Fibroblast of mammary gland (primary cell): ENCODE measurements at regions not wholly inside any gene's neighbourhood (a gene's known extent, or its start where the extent isn't known, plus 50 kb on each side); places are given as distances from the start of the nearest gene placed in this dataset.

Source experiments
- DNase-seq: peaks from one replicate; pipeline ENCODE4 v3.0.0-alpha.2; 2010; ENCODE audit warnings: low read depth
- H3K4me3 ChIP-seq: 2 replicates; pipeline ENCODE4 v1.5.1; 2011; ENCODE audit warnings: low read depth, mild to moderate bottlenecking, low read length, moderate library complexity; ENCODE audit not compliant: control insufficient read depth
- CTCF ChIP-seq: conservative IDR thresholded peaks from 2 replicates; pipeline ENCODE4 v1.5.1; 2011; ENCODE audit warnings: low read depth, low read length, inconsistent platforms; ENCODE audit not compliant: control insufficient read depth, insufficient read depth

- H3K4me3 ChIP-seq: no peak overlapping the region
- TF ChIP-seq CTCF: no peak
- DNase-seq: no peak
Observed at GRCh38 chr3:20403986-20404740, 218.2 kb upstream of the SGO1 start.

- DNase-seq: peak; percentile 78
- H3K4me3 ChIP-seq: no peak overlapping the region
- no peak for TF ChIP-seq CTCF
Observed at GRCh38 chr3:20401253-20401652, 215.2 kb upstream of the SGO1 start.

- no peak for DNase-seq
- no peak overlapping the region for H3K4me3 ChIP-seq
- no peak for TF ChIP-seq CTCF
Observed at GRCh38 chr3:20400686-20401085, 214.7 kb upstream of the SGO1 start.

GRCh38 chr3:20400281-20400680 is 214.3 kb upstream of the SGO1 start:
- DNase-seq: no peak
- no peak for TF ChIP-seq CTCF
- no peak overlapping the region for H3K4me3 ChIP-seq

- DNase-seq: no peak
- TF ChIP-seq CTCF: no peak
- H3K4me3 ChIP-seq: no peak overlapping the region
Observed at GRCh38 chr3:20396335-20396734, 210.3 kb upstream of the SGO1 start.

GRCh38 chr3:20395692-20396091 is 209.7 kb upstream of the SGO1 start:
- H3K4me3 ChIP-seq: no peak overlapping the region
- DNase-seq: no peak
- TF ChIP-seq CTCF: no peak
